Ureter (tissue), 1 donor: ENCODE measurements at regions not wholly inside any gene's neighbourhood (a gene's known extent, or its start where the extent isn't known, plus 50 kb on each side); places are given as distances from the start of the nearest gene placed in this dataset.
"Not testable (repeated sequence)": the region's sequence is repeated elsewhere in the genome, so short reads cannot be mapped to it uniquely, and the experiment has no call there.

Experiments
- DNase-seq: peaks from one replicate; pipeline ENCODE4 v3.0.0-alpha.2; 2020; ENCODE audit warnings: low spot score
- donor health status: DM: yes; HTN: yes; CAD: no.

DNA sequence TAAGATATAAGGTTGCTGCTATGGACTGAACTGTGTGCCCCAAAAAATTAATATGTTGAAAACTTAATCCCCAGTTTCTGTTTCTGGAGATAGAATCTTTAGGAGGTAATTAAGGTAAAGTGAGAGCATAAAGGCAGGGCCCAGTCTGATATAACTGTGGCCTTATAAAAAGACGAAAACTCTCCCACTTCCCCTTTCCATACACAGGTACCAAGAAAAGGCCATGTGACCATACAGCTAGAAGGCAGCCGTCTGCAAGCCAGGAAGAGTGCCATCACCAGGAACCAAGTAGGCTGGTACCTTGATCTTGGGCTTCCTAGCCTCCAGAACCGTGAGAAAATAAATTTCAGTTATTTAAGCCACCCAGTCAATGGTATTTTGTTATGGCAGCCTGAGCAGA, 550.3 kb downstream of the SMARCA1 start:
- DNase-seq, result no peak

DNA sequence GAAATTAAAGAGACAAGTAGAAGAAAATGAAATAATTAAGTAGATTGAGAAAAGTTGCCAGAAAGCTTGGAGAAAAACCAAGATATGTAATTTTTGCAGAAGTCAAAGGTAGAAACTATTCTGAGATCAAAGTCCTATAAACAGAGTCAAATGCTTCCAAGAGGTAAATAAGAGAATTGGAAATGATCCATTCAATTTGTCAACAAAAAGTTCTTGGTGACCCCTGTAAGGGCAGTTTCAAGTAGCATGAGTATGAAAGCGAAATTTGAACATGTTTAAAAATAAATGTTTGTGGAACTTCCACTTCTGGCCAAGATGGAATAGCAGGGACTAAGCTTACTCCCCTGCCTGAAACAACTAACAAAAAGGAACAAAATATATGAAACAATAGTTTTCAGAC, 562.0 kb downstream of the SMARCA1 start:
- no peak for DNase-seq

DNA sequence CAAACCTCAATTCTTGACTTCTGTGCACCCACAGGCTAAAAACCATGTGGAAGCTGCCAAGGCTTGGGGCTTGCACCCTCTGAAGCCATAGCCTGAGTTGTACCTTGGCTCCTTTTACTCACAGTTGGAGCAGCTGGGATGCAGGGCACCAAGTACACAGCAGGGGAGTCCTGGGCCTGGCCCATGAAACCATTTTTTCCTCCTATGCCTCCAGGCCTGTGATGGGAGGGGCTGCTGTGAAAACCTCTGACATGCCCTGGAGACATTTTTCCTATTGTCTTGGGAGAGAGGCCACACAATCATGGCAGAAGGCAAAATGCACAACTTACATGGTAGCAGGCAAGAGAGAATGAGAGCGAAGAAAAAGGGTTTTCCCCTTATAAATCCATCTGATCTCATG, 568.6 kb downstream of the SMARCA1 start:
- not testable (repeated sequence) for DNase-seq

DNA sequence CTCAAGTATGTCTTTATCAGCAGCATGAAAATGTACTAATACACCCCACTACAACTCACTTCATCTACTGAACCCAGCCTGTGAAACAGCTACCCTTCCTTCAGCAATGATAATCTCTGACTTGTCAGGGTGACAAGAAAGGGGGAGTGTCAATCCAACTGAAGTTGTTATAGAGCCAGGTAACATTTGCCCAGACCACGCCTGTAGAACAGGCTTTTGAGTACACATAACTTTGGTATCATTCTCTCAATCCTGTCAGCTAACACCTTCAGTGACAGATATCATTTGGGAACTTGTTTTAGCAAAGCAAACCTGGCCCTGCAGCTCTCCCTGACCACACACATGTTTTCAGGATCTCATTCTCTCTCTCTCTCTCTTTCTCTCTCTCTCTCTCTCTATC, 592.2 kb downstream of the SMARCA1 start:
- DNase-seq, result no peak

DNA sequence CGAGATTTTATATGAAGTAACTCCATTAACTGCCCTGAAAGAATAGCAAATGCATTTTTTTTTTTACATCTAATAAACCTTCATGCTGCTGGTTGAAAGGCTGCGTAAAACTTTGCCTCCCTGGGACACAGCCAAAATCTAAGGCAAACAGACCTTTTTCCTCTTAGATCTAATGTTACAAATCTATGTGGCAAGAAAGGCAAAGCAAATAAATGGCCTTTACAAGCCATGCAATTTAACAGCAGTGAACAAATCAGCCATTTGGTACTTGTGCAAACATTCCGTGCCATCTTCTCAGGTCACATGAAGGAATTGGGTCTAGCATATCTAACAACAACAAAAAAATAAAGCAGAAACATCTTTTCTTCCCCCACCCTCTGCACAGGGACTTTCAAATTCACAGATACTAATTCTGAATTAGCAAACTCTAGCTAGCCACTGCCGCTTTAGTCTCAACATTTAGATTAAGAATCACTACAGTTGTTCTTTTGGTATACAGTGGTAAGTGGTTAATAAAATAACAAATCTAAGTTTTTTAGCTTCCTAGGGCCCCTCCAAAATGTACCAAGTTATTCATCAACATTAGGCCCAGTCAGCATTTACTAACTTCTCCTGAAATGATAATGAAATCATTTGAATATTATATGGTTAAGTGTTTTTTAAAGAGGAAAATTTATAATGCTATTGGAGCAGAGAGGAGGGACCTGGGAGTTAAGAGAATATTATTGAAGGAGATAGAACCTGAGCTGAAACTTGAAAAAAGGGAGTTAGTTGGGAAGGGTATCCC, 593.8 kb downstream of the SMARCA1 start:
- DNase-seq, result no peak

DNA sequence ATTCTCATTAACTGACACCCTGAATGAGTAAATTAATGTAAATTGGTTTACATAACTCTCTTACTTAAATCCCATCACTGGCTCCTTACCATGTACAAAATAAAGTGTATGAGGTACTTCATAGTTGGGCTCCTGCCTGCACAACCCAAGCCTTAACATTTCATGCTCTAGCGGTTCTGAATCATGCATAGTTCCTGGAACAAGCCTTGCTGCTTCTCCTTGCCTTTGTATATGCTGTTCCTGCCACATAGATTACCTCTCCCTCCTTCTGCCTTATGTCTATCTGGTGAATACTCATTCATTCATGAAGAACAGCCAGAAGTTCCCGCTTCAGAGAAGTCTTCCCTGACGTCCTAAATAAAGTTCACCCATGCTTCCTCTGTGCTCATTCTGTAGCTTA, 594.7 kb downstream of the SMARCA1 start:
- no peak for DNase-seq

DNA sequence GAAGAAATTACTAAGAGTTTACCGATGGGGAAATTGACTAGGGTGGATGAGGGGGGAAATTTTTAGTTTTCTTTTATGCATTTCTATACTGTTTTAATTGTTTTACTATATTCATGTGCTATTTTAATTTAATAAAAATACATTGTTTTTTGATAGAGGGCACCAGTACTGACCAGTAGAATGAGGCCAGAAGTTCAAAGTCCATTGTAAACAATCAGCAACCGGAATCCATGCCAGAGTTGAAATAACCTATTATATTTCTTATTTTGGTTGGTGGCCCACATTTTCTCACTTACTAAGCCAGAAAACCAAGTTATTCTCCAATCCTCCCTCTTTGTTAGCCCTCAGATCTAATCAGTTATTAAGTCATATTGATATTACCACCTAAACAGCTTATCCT, 595.9 kb downstream of the SMARCA1 start:
- no peak for DNase-seq

DNA sequence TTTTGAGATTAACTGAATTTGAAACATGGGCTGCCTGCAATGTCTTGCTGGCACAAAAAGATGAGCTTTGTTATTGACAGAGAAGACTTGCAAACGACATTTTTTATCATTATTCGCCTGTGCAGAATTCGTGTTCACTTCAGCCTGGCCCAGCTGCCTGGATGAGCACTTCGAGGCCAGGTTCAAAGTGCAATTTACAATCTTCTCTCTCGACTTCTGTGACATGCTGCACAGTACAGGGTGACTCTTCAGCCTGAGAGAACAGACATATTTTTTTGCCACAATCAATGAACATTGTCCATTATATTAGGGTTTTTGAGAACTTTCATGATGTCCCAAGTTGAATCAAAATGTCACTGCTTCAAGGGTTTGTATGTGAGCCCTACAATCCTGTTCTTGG, 616.5 kb downstream of the SMARCA1 start:
- no peak for DNase-seq

DNA sequence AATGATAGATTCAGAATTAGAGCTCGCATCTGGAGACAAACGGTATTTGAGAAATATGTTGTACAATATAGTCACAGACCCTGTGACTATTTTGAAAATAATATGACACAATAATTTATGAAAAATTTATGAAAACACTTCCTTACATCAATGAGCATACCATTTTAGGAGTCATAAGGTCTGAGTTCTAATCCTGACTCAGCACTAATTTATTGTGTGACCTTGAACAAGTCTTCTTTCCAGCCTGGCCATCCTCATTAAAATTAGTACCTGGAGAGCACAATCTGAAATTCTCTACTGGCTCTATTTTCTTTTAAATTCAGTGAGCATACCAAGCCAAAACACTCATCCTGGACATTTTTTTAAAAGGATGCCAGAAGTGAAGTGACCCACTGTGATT, 622.3 kb downstream of the SMARCA1 start:
- DNase-seq, result no peak

DNA sequence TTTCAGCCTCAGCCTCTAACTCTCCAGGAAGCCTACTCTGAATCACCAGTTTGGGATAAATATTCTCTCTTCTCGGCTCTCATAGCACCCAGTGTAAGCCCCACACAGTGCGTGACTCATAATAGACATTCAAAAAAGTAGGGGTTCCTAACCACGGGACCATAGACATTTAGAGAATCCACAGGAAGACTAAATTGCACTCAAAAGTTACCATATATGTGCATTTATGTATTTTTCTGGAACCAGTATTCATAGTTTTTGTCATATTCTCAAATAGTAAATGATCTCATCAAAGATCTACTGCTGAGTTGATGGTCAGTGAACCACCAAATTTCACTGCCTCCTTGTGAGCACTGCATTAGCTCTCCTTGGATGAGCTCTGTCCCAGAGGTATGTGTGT, 625.7 kb downstream of the SMARCA1 start:
- no peak for DNase-seq

DNA sequence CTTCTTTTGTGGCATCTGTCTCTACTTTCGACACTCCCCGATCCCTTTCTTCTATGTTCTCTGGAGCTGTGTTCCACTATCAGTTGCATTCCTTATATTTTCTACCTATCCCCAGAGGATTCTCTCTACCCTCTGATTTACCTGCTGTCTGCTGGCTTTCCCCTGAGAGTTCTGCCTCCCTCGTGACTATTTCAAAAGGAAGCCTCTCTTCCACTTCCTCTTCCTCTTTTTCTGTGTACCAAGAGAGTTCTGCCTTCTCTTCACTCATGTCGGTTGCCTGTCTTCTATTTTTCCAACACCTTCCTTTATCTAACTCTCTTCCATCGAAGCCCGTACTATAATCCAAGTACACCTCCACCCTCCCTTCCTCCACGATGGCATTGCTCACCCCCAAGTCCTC, 631.7 kb downstream of the SMARCA1 start:
- no peak for DNase-seq

DNA sequence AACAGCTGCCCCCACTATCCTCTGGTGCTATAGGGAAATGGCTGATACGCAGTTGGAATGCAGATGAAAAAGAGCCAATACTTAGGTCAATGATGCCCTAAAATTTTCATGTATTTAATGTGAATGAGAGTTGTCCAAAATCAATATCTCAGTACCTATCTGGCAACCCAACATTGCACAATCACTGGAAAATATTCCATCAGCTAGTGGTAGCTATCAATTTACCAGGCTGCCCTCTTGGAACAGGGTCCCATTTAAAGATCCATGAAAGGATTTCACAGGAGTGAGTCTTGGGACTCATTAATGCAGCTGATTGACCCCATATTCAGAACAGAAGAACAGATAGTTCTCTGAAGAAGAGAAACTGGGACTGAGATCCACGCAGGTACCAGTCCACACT, 638.9 kb downstream of the SMARCA1 start:
- no peak for DNase-seq

DNA sequence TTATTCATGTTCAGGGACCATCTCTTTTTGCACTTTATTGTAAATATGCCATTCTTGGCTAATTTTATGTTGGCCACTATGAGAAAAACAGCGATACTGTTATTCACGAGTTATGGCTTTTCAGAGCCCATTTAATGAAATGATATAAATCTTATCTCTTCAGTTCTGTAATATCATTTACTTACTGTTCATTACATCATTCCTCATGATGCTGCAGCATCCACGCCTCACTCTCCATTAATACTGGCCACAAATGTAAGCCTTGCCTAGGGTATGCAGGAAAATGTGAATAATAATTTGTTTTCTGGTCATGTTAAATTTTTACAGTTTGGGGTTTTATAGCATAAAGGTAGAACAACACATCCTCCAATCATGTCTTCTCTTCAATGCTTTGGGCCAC, 639.6 kb downstream of the SMARCA1 start:
- DNase-seq, result no peak

DNA sequence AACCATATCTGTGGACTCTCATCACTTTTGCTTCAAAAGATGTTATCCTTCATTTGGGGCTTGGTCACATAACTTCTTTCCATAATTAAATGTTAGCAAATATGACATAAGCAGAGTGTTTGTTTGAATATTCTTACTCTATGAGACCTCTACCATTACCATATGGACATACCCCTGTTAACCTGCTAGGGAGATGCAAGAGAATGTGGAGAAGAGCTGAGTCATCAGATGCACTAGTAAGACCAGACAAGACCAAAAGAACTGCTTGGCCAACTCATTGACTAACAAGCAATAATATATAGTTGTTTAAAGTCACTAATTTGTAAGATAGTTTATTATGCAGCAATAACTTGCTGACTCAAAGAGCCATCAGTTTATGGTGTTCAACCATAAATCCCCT, 652.9 kb downstream of the SMARCA1 start:
- DNase-seq, result no peak

DNA sequence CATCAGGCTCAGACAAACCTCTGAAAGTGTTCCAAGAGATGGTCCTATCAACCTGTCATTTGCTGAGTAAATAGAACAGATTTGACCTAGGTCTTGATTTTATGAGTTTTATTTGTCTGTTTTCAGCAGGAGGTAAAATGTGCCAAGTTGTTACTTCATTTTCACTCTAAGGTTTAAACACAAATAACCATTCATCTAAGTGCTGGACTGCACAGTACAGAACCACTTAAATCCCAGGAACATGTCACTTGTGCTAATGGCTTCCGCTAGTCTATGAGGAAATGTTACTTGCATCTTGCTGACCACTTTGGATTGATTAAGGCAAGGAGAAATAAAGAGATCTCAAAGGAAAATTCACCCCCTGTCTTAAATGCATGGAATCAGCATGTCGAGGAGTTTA, 660.7 kb downstream of the SMARCA1 start:
- no peak for DNase-seq

DNA sequence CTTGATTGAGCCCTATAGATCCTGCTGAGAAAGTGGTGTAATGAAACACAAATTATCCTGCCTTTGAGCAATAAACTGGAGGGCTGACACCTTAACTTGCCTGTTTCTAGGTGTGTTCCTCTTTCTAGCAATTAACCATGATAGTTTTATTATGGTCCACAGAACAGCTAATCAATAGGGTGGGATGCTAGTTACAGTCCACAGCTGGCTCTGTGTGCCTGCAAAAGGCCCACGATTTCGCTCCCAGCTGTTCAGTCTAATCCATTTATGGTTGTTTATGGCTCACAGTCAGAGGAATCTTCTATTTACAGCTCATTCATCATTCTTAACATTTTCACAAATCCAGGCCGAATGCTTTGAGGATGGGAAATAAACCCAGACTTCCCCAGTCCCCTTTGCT, 674.9 kb downstream of the SMARCA1 start:
- no peak for DNase-seq

DNA sequence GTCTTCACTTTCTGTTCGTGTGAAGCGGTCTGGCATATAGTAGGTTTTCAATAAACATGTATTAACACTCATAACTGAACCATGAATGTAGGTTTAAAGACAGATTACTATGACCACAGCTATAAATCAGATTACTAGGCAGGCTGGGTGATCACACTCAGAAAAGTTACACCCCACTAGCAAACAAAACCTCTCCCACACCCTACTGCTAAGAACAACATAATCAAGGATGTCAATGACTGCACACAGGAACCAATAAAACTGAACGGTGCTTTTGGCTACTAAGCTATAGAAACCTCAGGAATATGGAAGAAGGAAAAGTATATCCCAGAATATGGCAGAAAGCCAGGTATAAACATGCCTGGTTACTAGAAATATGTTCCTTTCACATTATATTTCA, 676.9 kb downstream of the SMARCA1 start:
- DNase-seq, result no peak

DNA sequence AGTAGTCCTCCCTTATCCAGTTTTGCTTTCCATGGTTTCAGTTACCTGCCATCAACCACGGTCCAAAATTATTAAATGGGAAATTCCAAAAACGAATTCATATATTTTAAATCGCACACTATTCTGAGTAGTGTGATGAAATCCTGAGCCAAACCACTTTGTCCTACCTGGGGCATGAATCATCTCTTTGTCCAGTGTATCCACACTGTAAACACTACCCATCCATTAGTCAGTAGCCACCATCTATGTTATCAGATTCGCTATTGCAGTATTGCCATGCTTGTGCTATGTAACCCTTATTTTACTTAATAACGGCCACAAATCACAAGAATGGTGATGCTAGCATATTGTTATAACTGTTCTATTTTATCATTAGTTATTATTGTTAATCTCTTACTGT, 704.6 kb downstream of the SMARCA1 start:
- no peak for DNase-seq

DNA sequence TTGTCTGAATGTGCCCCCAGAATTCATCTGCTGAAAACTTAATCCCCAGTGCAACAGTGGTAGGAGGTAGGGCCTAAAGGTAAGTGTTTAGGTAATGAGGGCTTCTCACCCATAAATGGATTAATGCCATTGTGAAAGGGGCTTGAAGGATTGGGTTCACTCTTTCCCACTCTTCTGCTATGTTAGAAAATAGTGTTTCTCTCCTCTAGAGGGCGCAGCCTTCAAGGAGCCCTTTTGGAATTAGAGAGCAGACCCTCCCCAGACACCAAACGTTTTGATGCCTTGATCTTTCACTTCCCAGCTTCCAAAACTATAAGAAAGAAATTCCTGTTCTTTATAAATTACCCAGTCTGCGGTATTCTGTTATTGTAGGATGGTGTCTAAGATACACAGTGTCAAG, 706.4 kb downstream of the SMARCA1 start:
- no peak for DNase-seq

DNA sequence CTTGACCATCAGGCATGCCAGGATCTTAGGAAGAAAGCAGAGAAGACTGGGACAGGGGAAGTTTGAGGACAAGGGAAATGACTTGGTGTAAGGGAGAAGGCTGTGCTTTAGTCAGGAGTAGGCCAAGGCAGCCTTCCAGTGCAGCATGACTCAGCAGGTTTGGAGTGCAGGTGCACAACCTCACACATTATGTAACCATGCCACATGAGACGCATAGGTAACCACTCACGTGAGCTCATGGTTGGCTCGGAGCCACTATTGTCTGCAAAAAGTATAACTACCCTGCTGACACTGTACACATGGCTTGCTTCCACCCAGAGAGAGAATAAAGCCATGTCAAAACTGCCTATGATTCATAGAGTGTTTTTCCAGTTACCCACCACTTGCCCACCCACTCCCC, 715.9 kb downstream of the SMARCA1 start:
- DNase-seq, result no peak

DNA sequence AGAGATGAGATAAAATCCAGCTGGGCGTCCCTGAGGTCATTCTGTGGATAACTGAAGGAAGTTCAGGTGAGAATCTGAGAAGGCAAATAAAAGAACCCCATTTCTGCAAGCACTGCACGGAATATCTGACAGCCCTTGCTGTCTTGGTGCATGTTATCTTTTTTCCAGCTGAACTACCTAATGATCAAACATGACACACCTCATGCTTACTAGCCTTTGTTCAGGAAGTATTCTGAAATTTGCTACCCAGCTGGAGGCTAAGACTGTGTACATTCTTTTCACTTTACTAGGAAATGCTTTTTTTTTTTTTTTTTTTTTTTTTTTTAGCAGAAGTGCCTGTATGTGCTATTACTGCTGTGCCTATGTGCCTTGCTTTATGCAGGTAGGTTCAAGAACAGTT, 718.1 kb downstream of the SMARCA1 start:
- no peak for DNase-seq

DNA sequence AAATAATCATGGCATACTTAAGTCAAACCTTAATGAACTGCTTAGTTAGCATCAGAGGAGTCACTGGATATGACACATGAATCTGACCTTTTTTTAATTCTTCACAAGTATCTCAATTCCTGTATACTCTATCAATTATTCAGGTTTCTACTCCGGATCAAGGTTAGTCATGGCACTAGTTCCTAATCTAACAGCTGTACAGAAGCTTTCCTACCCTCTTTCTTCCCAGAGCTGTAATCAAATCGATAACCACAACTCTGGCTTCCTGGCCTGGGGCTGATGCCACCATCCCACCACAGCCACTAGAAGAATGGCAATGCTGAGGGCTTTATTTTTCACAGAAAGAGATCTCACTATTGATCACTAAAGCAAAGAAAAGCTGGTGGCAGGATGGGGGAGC, 718.5 kb downstream of the SMARCA1 start:
- DNase-seq, result no peak

DNA sequence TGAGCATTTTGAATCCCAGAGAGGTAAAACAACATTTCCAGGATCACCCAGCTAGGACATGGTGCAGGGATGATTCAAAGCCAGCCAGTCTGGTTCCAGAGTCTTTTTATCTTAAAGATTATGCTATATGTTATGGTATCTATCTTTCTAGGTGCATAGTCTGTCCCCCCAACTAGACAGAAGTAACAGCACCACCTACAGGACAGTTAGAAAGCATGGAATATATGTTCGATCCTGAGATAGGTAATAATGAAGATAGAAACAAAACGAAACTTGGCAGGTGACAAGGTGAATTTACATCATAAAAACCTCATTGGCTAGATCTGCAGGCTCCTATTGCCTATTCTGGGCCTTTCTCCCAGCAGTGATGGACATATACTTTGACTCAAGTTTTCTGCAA, 723.2 kb downstream of the SMARCA1 start:
- DNase-seq, result no peak

DNA sequence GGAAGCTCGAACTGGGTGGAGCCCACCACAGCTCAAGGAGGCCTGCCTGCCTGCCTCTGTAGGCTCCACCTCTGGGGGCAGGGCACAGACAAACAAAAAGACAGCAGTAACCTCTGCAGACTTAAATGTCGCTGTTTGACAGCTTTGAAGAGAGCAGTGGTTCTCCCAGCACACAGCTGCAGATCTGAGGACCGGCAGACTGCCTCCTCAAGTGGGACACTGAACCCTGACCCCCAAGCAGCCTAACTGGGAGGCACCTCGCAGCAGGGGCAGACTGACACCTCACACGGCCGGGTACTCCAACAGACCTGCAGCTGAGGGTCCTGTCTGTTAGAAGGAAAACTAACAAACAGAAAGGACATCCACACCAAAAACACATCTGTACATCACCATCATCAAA, 730.9 kb upstream of the ACTRT1 start:
- DNase-seq, result not testable (repeated sequence)
